ENCODE measurements at regions not wholly inside any gene's neighbourhood (a gene's known extent, or its start where the extent isn't known, plus 50 kb on each side); places are given as distances from the start of the nearest gene placed in this dataset.

GRCh38 chr3:22236490-22237270 lies 485.7 kb upstream of the ZNF385D start:
- no peak for DNase-seq

GRCh38 chr3:22239011-22239410 lies 488.0 kb upstream of the ZNF385D start:
- no peak for DNase-seq

GRCh38 chr3:22241110-22241509 lies 490.1 kb upstream of the ZNF385D start:
- DNase-seq = no peak

- DNase-seq = no peak
Measured at GRCh38 chr3:22244761-22245521, 493.9 kb upstream of the ZNF385D start.

GRCh38 chr3:22245811-22246583 lies 495.0 kb upstream of the ZNF385D start:
- no peak for DNase-seq

- no peak for DNase-seq
Measured at GRCh38 chr3:22249658-22250057, 498.6 kb upstream of the ZNF385D start.

GRCh38 chr3:22257252-22257651 lies 506.2 kb upstream of the ZNF385D start:
- DNase-seq = no peak

- DNase-seq = no peak
Measured at GRCh38 chr3:22262386-22262785, 511.4 kb upstream of the ZNF385D start.

- DNase-seq = no peak
Measured at GRCh38 chr3:22263042-22263441, 512.0 kb upstream of the ZNF385D start.

- DNase-seq = no peak
Measured at GRCh38 chr3:22265403-22265802, 514.4 kb upstream of the ZNF385D start.

- DNase-seq = no peak
Measured at GRCh38 chr3:22269831-22270230, 518.8 kb upstream of the ZNF385D start.

GRCh38 chr3:22276351-22276750 lies 525.3 kb upstream of the ZNF385D start:
- DNase-seq = no peak

- DNase-seq = no peak
Measured at GRCh38 chr3:22284559-22284958, 533.5 kb upstream of the ZNF385D start.

- DNase-seq = no peak
Measured at GRCh38 chr3:22288756-22289155, 537.7 kb upstream of the ZNF385D start.

- DNase-seq = no peak
Measured at GRCh38 chr3:22292681-22293080, 541.7 kb upstream of the ZNF385D start.

- DNase-seq = no peak
Measured at GRCh38 chr3:22296601-22297000, 545.6 kb upstream of the ZNF385D start.

- DNase-seq = no peak
Measured at GRCh38 chr3:22297436-22297835, 546.4 kb upstream of the ZNF385D start.

GRCh38 chr3:22306454-22306853 lies 555.4 kb upstream of the ZNF385D start:
- no peak for DNase-seq

GRCh38 chr3:22308871-22309270 lies 557.9 kb upstream of the ZNF385D start:
- DNase-seq = no peak

- DNase-seq = no peak
Measured at GRCh38 chr3:22315925-22316324, 564.9 kb upstream of the ZNF385D start.

GRCh38 chr3:22318325-22318724 lies 567.3 kb upstream of the ZNF385D start:
- DNase-seq = no peak

GRCh38 chr3:22319446-22319845 lies 568.4 kb upstream of the ZNF385D start:
- no peak for DNase-seq

- no peak for DNase-seq
Measured at GRCh38 chr3:22322861-22323260, 571.9 kb upstream of the ZNF385D start.

- no peak for DNase-seq
Measured at GRCh38 chr3:22326305-22326704, 575.3 kb upstream of the ZNF385D start.
